ENCODE measurements at regions not wholly inside any gene's neighbourhood (a gene's known extent, or its start where the extent isn't known, plus 50 kb on each side); places are given as distances from the start of the nearest gene placed in this dataset.

- TF ChIP-seq POLR2A (IDR thresholded peaks at IDR 0.05): no peak
- TF ChIP-seq, protein P1, sequence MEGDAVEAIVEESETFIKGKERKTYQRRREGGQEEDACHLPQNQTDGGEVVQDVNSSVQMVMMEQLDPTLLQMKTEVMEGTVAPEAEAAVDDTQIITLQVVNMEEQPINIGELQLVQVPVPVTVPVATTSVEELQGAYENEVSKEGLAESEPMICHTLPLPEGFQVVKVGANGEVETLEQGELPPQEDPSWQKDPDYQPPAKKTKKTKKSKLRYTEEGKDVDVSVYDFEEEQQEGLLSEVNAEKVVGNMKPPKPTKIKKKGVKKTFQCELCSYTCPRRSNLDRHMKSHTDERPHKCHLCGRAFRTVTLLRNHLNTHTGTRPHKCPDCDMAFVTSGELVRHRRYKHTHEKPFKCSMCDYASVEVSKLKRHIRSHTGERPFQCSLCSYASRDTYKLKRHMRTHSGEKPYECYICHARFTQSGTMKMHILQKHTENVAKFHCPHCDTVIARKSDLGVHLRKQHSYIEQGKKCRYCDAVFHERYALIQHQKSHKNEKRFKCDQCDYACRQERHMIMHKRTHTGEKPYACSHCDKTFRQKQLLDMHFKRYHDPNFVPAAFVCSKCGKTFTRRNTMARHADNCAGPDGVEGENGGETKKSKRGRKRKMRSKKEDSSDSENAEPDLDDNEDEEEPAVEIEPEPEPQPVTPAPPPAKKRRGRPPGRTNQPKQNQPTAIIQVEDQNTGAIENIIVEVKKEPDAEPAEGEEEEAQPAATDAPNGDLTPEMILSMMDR (IDR thresholded peaks at IDR 0.05): no peak
Observed at GRCh38 chr1:34316773-34317172, 140.1 kb downstream of the C1orf94 start.

Data from lower leg skin (tissue), 3 donors.